HG03442 (cell line): ENCODE measurements at regions not wholly inside any gene's neighbourhood (a gene's known extent, or its start where the extent isn't known, plus 50 kb on each side); places are given as distances from the start of the nearest gene placed in this dataset.

Experiments
- ATAC-seq: cut with Tn5 transposase; IDR thresholded peaks from one replicate; pipeline ENCODE4 v1.9.1; 2021; ENCODE audit warnings: mild to moderate bottlenecking, moderate library complexity; ENCODE audit not compliant: unreplicated experiment

DNA sequence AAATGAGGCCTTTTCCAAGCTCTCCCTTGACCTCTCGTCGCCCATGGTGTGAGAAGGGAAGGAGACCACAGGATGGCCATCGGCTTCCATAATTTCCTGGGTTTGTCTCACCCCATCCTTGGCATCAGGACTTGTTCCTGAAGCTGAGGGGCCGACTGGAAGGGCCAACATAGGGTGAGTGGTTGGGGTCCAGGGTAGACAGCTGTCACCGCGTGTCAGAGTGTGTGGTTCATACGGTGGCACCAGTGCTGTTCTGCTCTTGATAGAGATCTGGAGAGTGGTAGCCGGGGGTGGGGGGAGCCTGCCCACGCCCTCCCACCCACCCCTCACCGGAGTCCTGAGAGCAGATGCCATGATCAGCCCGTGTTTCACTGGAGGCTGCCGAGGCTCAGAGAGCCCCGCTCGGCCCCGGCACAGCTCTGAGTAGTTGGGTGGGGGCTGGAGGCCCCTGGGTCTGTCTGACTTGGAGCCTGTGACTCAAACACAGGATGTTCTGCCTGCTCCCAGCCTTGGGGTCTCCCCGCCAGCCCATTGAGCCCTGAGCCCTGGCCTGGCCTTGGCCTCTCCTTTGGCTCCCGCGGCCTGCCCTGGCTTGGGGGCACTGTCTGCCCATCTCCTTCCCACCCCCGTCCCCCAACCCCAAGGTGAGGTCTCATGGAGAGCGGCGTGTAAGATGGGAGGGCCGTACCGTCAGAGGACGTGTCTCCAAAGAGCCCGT is 53.1 kb upstream of the IER5L start:
- no peak for ATAC-seq

DNA sequence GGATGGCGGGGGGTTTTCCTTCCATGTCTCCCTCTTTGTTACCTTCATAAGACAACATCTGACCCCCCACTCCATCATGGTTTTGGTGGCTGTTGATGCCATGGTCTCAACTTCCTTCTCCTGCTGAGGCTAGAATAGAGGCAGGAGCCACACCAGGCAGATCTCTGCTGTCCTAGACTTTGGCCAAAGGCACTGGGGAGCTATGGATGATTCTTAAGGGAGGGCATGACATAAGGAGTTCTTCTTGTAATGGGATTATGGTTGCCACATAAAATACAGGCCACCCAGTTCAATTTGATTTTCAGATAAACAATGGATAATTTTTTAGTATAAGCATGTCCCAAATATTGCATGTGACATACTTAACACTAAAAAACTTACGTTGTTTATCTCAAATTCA is 52.2 kb upstream of the IER5L start:
- ATAC-seq: no peak
